PC-9 (cell line): ENCODE measurements at regions not wholly inside any gene's neighbourhood (a gene's known extent, or its start where the extent isn't known, plus 50 kb on each side); places are given as distances from the start of the nearest gene placed in this dataset.

Experiments used
- EZH2 ChIP-seq: fragments of 200-600 bp; sonication (generic); IDR thresholded peaks from 2 replicates; pipeline ENCODE4 v1.8.0; 2017; ENCODE audit warnings: antibody characterized with exemption, low read depth
- TF ChIP-seq, protein P1 (sequence below): fragments of 200-600 bp; sonication (generic); conservative IDR thresholded peaks from 2 replicates; pipeline ENCODE4 v1.6.1; 2017; ENCODE audit warnings: mixed run types, antibody characterized with exemption, mild to moderate bottlenecking, moderate library complexity

- TF ChIP-seq, protein P1, sequence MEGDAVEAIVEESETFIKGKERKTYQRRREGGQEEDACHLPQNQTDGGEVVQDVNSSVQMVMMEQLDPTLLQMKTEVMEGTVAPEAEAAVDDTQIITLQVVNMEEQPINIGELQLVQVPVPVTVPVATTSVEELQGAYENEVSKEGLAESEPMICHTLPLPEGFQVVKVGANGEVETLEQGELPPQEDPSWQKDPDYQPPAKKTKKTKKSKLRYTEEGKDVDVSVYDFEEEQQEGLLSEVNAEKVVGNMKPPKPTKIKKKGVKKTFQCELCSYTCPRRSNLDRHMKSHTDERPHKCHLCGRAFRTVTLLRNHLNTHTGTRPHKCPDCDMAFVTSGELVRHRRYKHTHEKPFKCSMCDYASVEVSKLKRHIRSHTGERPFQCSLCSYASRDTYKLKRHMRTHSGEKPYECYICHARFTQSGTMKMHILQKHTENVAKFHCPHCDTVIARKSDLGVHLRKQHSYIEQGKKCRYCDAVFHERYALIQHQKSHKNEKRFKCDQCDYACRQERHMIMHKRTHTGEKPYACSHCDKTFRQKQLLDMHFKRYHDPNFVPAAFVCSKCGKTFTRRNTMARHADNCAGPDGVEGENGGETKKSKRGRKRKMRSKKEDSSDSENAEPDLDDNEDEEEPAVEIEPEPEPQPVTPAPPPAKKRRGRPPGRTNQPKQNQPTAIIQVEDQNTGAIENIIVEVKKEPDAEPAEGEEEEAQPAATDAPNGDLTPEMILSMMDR: no peak
- no peak for TF ChIP-seq EZH2
Measured at GRCh38 chr6:98711380-98711779, 123.0 kb upstream of the POU3F2 start.
